ENCODE measurements at regions not wholly inside any gene's neighbourhood (a gene's known extent, or its start where the extent isn't known, plus 50 kb on each side); places are given as distances from the start of the nearest gene placed in this dataset.

- TF ChIP-seq, protein P1, sequence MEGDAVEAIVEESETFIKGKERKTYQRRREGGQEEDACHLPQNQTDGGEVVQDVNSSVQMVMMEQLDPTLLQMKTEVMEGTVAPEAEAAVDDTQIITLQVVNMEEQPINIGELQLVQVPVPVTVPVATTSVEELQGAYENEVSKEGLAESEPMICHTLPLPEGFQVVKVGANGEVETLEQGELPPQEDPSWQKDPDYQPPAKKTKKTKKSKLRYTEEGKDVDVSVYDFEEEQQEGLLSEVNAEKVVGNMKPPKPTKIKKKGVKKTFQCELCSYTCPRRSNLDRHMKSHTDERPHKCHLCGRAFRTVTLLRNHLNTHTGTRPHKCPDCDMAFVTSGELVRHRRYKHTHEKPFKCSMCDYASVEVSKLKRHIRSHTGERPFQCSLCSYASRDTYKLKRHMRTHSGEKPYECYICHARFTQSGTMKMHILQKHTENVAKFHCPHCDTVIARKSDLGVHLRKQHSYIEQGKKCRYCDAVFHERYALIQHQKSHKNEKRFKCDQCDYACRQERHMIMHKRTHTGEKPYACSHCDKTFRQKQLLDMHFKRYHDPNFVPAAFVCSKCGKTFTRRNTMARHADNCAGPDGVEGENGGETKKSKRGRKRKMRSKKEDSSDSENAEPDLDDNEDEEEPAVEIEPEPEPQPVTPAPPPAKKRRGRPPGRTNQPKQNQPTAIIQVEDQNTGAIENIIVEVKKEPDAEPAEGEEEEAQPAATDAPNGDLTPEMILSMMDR (IDR thresholded peaks at IDR 0.05; ENCODE audit: control extremely low read depth in 1 of 3, insufficient read depth in 1 of 3, low read depth in 1 of 3, low read length in 3 of 3), result no peak
- TF ChIP-seq PHF8 (conservative IDR thresholded peaks at IDR 0.05; ENCODE audit: low read depth, low read length), result no peak
- TF ChIP-seq NANOG (IDR thresholded peaks at IDR 0.05; ENCODE audit: insufficient read depth, low read depth, low read length, poor library complexity, severe bottlenecking), result no peak
Measured at GRCh38 chr2:94947097-94948016, 76.1 kb downstream of the TEKT4 start (continued).
